ENCODE measurements at regions not wholly inside any gene's neighbourhood (a gene's known extent, or its start where the extent isn't known, plus 50 kb on each side); places are given as distances from the start of the nearest gene placed in this dataset.

DNA sequence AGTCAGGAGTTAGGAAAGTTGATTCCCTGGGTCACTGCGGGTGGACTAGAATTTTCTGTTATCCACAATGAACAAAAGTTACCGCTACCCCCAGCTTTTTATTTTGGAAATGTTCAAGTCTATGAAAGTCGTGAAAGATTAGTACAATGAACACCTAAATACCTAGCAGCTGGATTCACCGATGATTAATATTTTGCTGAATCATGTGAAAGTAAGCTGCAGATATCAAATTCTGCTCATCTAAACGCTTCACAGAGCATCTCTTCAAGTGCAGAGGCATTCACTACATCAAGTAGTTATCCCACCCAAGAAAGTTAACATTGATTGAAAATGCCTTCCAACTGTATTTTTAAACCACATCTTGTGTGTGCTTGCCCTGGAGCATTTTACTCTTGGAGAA is 729.0 kb upstream of the NR2F2 start:
- Histone ChIP-seq H3K4me1 (no peaks in the 10 kb centered on the region), H3K4me3 (ENCODE audit: low read depth, low read length) (no peak overlapping the region), H3K9me3 (no peaks in the 10 kb centered on the region), H3K36me3 (no peaks in the 10 kb centered on the region), H3K27me3 (no peaks in the 10 kb centered on the region)
- DNase-seq: no peak
- TF ChIP-seq, protein P1, sequence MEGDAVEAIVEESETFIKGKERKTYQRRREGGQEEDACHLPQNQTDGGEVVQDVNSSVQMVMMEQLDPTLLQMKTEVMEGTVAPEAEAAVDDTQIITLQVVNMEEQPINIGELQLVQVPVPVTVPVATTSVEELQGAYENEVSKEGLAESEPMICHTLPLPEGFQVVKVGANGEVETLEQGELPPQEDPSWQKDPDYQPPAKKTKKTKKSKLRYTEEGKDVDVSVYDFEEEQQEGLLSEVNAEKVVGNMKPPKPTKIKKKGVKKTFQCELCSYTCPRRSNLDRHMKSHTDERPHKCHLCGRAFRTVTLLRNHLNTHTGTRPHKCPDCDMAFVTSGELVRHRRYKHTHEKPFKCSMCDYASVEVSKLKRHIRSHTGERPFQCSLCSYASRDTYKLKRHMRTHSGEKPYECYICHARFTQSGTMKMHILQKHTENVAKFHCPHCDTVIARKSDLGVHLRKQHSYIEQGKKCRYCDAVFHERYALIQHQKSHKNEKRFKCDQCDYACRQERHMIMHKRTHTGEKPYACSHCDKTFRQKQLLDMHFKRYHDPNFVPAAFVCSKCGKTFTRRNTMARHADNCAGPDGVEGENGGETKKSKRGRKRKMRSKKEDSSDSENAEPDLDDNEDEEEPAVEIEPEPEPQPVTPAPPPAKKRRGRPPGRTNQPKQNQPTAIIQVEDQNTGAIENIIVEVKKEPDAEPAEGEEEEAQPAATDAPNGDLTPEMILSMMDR (IDR thresholded peaks at IDR 0.05; ENCODE audit: low read depth, low read length): no peak

DNA sequence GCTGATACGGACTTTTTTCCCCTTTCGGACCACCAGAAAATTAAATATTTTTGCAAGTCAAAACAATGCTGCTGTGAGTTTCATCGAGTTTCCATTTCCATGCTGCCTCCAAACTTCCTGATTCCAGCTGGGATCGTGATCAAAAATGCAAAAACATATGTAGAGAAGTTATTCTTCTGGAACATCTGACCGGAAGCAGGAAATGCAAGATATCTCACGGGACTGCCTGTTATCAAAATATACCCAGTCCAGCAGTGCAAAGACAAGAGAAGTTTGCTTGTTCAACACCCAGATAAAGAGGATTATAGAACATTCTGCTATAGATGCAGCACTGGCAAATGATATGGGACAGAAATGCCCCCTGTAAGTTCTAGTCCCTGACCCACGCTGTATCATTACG is 726.7 kb upstream of the NR2F2 start:
- no peaks in the 10 kb centered on the region for H3K4me1 ChIP-seq
- H3K4me3 ChIP-seq (ENCODE audit: low read depth, low read length): no peak overlapping the region
- no peak for DNase-seq
- H3K27me3 ChIP-seq: no peaks in the 10 kb centered on the region
- TF ChIP-seq, protein P1 (IDR thresholded peaks at IDR 0.05; ENCODE audit: low read depth, low read length): no peak
- no peaks in the 10 kb centered on the region for H3K36me3 ChIP-seq
- no peaks in the 10 kb centered on the region for H3K9me3 ChIP-seq

DNA sequence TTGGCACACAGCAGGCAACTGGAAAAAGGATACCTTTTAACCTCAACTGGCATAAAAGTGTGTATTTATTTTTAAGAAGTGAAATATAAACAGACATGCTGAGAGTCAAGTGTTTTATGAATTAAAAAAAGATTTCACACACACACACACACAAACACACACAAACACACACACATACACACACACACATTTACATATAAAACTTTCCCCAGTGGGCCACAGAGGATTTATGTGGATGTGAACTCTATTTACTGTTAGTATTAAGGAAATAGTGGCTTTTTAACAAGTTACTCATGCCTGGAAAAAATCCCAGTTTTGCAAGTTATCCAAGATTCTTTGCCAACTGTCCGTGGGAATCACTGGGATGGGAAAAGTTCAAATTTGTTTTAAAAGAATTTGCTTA is 725.9 kb upstream of the NR2F2 start:
- Histone ChIP-seq H3K9me3 (no peaks in the 10 kb centered on the region), H3K4me1 (no peaks in the 10 kb centered on the region)

DNA sequence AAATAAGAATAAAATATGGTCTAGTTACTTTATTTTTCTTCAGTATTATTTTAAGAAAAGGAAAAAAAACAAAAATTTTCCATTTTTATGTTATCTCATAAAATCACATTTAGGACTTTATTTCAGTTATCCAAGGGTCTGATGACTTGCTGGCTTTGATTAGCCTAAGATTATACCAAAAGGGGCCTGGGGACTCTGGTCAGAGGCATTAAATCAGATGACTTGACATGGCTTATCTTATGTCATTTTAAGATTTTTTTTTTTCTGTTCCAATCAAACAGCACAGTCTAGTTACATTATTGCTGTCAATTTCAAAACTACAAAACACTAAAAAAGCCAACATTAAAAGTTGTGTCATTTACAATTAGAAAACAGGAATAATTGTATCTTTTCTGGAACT is 725.4 kb upstream of the NR2F2 start:
- Histone ChIP-seq H3K4me1 (no peaks in the 10 kb centered on the region), H3K4me3 (ENCODE audit: low read depth, low read length) (no peak overlapping the region), H3K27me3 (no peaks in the 10 kb centered on the region), H3K9me3 (no peaks in the 10 kb centered on the region), H3K36me3 (no peaks in the 10 kb centered on the region)
- no peak for DNase-seq
- TF ChIP-seq, protein P1 (IDR thresholded peaks at IDR 0.05; ENCODE audit: low read depth, low read length): no peak

More for the DNA sequence above, 725.9 kb upstream of the NR2F2 start:
- no peak overlapping the region for H3K4me3 ChIP-seq (ENCODE audit: low read depth, low read length)
- no peaks in the 10 kb centered on the region for H3K36me3 ChIP-seq
- H3K27me3 ChIP-seq: no peaks in the 10 kb centered on the region
- DNase-seq: no peak
- TF ChIP-seq, protein P1 (IDR thresholded peaks at IDR 0.05; ENCODE audit: low read depth, low read length): no peak

DNA sequence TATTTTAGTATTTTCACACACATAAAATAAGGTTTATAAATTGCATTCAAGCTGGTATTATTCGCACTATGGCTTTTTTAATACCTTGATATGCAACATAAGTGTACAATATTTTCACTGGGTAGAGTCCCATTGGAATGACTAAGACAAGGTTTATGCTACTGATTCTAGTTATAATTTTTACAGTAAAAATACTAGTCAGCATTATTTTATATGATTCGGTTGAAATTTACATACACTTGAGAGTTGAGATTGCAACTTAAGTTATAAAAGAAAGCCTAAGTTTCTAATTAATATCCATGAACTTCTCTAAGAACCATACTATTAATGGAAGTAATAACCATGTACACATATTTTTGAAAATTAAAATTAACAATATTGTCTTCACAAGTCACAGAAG is 723.9 kb upstream of the NR2F2 start:
- Histone ChIP-seq H3K27me3 (no peaks in the 10 kb centered on the region), H3K4me3 (ENCODE audit: low read depth, low read length) (no peak overlapping the region), H3K9me3 (no peaks in the 10 kb centered on the region), H3K4me1 (no peaks in the 10 kb centered on the region), H3K36me3 (no peaks in the 10 kb centered on the region)
- TF ChIP-seq, protein P1 (IDR thresholded peaks at IDR 0.05; ENCODE audit: low read depth, low read length): no peak
- DNase-seq: no peak

DNA sequence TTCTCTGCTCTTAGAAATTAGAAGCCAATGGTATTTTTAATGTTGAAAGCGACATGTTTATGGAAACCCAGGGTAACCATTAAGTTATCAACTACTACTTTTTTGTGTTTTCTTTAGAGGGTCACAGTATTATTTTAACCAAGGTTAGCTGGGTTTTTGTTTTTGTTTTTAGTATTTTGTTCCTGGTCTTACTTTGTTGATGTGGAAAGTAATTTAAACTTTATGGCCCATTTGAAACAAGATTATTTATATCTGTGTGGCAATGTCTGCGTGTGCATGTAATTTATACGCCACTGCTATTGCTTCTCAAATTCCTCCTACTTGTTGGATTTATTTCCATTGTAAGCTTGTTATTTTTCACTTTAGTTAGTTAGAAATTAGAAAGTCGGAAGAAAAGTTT is 722.1 kb upstream of the NR2F2 start:
- TF ChIP-seq, protein P1 (IDR thresholded peaks at IDR 0.05; ENCODE audit: low read depth, low read length): no peak
- no peak for DNase-seq
- Histone ChIP-seq H3K9me3 (no peaks in the 10 kb centered on the region), H3K4me3 (ENCODE audit: low read depth, low read length) (no peak overlapping the region), H3K27me3 (no peaks in the 10 kb centered on the region), H3K4me1 (no peaks in the 10 kb centered on the region), H3K36me3 (no peaks in the 10 kb centered on the region)
